GM19043 (cell line): ENCODE measurements at regions not wholly inside any gene's neighbourhood (a gene's known extent, or its start where the extent isn't known, plus 50 kb on each side); places are given as distances from the start of the nearest gene placed in this dataset.
"Not testable (repeated sequence)": the region's sequence is repeated elsewhere in the genome, so short reads cannot be mapped to it uniquely, and the experiment has no call there.

Experiments
- ATAC-seq: cut with Tn5 transposase; IDR thresholded peaks from one replicate; pipeline ENCODE4 v1.9.1; 2021; ENCODE audit warnings: low read depth; ENCODE audit not compliant: unreplicated experiment

DNA sequence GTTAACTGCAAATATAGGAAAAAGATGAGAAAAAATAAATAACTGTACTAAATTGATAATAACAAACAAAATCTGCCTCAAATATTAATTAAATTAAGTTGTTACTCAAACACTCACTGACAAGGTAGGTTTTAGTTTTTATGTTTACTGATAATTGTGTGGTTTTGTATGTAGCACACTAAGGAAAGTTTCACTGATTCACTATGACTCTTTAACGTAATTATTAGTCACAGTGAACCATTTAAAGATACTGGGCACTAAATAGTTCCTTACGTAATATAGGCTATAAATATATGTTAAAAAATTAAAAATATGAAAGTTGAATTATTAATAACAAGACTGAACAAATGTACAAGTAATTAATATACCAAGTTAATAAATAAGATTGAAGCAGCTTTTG, 2330.0 kb upstream of the RAG2 start:
- no peak for ATAC-seq

DNA sequence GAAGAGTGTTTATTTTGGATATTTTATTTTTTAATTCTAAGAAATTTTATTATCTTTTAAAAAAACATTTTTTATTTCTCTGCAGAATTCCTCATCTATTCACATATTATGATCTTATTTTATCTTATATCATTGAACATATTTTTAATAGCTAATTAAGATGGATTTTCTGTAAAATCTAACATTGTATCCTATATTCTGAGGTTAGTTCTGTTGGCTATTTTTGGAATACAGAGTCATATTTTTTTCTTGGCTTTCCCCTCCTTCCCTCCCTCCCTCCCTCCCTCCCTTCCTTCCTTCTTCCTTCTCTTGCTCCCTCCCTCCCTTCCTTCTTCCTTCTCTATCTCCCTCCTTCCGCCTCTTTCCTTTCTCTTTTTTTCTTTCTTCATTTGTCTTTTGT, 2326.6 kb upstream of the RAG2 start:
- ATAC-seq, result no peak

DNA sequence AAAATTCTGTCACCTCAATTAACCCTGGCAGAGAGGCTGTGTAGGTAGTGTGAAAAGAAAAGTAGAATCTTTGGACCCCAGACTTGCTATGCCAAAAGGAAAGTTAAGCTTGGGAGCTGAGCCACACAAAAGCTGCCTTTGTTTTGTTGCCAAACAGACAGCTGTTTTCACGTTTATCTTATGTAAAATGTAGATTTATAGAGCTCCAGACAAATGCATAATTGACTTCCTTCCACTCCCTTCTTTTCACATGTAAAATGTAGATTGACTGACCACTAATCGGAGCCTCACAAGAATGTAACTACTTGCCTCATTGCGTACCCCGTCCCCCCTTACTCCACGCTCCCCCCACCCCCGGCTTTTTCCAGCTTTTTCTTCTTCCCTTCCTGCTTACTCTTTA, 2302.2 kb upstream of the RAG2 start:
- no peak for ATAC-seq

DNA sequence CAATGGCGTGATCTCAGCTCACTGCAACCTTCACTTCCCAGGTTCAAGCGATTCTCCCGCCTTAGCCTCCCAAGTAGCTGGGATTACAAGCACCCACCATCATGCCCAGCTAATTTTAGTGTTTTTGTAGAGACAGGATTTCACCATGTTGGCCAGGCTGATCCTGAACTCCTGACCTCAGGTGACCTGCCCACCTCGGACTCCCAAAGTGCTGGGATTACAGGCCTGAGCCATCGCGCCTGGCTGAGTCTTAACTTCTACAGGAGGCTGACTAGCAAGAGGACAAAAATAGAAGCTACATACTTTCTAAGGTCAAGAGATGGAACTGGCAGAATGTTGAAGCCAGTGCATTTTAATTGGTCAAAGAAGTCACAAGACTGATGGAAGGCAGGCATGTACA, 2296.2 kb upstream of the RAG2 start:
- ATAC-seq, result not testable (repeated sequence)

DNA sequence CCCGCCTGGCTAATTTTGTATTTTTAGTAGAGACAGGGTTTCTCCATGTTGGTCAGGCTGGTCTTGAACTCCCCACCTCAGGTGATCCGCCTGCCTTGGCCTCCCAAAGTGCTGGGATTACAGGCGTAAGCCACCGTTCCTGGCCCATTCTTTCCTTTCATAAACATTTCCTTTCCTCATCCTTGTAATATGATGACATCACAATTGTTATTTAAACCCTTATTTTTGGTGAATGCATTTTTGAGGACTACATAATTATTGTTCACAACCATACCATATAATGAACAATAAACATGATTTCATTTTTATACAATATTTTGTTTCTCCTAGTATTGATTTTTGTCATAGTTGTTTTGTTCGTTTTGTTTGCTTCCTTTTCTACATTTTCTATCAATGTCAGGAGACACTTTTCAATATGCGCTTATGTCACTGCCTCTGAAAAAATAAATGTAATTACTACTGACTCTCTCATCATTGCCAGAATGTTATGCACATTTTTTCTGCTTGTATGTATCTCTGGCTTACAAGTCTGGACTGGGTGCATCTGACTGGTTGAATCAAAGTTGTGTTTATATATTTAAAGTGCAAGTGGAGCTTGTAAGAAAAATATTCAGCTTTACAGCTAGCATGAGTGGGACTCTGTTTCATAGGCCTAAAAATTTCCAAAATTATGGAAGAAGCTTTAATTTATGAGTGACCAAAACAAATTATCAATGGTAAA, 2286.3 kb upstream of the RAG2 start:
- no peak for ATAC-seq

DNA sequence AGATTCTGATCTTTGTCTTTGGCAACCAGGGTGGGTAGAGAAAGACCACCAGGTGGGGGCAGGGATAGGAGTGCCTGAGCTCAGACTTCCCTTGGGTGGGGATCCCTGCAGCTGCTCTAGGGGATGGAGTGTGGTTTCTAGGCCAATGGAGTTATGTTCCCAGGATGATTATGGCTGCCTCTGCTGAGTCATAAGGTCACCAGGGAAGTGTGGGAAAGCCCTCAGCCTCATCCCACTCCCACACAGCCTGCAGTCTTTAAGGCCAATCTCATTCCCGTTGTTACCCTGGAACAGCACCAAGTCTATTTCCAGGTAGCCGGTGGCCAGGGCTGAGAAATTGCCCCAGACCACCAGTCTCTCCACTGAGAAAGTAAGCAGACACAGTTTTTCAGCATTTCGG, 2269.3 kb upstream of the RAG2 start:
- ATAC-seq, result no peak

DNA sequence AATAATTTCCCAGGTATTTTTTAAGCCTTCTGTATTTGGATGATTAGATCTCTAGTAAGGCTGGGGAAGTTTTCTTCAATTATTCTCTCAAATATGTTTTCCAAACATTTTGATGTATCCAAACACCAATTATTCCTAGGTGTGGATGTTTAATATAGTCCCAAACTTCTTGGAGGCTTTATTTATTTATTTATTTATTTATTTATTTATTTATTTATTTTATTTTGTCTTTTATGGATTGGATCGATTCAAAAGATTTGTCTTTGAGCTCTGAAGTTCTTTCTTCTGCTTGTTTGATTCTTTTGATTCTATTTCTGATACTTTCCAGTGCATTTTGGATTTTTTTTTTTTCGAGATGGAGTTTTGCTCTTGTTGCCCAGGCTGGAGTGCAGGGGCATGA, 2267.9 kb upstream of the RAG2 start:
- no peak for ATAC-seq

DNA sequence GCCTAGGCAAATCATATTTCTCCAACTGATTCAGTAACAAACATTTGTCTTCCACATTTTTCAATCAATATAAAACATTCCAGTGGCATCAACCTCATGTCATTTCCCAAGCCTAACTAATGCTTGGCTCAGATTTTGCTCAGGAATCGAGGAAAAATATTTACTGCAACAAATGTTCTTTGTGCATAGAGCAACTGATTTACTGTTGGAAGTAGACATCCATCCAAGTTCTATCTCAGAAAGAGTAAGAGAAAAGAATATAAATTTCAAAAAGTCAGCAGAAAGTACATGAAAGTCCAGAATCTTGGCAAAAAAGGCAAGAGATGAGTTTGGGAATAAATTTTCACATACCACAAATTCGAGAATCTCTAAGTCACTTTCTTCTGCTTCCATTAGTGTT, 2245.0 kb upstream of the RAG2 start:
- ATAC-seq, result no peak

DNA sequence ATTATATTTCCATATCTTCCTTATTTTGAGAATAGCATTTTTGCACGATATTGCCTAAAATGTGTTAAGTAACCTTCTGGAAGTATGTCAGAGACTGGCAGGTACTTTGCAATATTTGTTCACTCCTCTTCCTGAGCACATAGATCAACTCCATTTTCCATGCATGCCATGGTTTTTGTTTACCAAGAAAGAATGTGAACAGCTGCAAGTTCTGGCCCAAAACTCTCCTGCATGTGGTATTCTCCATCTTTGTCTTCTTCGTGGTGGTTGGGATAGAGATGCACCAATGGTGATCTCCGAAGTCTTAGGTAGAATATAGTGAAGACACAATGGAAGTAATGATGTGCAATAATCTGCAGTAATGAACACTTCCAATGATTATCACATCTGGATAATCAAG, 2241.0 kb upstream of the RAG2 start:
- ATAC-seq, result no peak

DNA sequence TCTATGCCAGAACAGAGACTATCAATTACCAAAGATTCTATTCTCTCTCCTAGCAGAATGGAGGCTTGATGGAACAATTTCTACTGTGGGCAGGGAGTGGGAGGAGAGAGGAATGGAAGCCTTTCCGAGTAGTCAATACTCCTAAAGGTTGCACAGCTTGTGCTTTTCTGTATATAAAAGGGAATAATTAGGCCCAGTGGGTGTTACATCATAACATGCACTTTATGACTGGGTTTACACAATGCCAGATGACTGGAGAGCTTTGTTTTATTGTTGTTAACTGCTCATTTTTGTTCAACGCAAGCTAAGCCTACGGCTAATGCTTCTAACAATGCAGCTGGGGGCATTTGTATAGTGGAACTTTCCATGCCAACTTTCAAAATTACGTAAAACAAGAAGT, 2237.9 kb upstream of the RAG2 start:
- ATAC-seq, result no peak

DNA sequence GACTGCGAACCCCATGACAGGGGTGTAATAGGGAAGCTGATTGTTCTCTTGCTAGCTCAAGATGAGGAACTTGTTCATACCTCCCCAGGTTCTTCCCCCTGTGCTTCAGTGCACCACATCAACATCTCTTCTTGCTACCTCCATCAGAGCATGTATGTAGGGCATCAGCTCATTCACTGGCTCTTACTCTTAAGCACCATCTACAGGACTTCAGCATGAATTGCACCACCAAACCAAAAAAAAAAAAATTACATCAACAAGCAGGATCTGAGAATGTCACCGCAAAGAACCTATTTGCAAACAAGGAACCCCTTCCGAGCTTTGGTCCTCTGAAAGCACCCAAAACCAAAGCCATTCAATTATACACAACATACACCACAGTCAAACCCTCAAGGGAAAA, 2226.5 kb upstream of the RAG2 start:
- no peak for ATAC-seq

DNA sequence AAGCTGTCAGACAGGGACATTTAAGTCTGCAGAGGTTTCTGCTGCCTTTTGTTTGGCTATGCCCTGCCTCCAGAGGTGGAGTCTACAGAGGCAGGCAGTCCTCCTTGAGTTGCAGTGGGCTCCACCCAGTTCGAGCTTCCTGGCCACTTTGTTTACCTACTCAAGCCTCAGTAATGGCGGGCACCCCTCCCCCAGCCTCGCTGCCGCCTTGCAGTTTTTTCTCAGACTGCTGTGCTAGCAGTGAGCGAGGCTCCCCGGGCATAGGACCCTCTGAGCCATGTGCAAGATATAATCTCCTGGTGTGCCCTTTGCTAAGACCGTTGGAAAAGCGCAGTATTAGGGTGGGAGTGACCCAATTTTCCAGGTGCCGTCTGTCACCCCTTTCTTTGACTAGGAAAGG, 2223.8 kb upstream of the RAG2 start:
- ATAC-seq, result not testable (repeated sequence)

DNA sequence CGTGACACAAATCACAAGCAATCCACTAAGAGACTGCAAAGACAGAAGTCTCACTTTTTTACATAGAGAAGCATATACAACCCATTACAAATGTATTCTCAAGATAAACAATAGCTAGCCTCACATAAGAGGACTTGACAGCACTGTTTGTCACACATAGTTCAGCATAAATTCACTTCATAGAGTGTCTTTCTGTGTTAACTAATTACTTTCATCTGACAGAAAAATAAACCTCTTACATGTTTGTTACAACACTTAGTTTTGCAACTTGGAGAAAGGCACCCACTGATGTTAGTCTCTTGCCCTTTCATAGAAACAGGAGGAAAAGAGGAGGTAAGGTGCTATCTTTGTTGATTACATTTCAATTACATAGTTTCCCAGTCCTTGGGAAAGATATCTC, 2221.9 kb upstream of the RAG2 start:
- ATAC-seq, result no peak

DNA sequence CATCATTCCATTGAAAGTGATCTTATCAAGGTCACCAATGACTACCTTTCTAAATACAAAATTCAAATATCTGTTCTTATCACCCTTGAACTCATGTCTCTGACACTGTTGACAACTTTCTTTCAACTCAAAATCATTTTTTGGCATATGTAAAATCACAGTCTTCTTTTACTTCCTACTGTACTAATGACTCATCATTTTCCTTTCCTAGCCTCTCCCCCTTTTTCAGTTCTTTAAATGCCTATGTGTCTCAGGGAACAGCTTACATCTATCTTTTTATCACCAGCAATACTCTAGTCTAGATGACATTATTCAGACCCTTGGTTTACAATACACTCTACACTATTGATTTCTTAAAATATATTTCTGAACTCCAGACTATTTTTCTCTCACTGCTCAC, 2220.7 kb upstream of the RAG2 start:
- ATAC-seq, result no peak

DNA sequence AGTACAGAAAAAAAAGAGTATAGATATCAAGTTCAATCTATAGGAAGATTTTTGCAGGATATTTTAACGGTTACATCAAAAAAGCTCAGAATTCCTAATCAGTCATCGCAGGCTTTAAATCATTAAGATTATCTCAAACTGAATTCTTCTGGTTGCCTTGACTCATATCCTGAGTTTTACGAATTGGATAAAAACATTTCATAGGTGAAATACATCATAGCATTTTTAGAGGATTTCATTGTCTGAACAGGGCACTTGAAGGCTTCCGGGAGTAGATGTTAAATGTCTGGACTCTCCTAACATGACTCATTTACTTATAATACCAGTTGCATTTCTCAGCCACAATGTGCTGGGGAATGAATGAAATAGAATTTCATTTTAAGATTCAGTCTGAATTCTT, 2216.6 kb upstream of the RAG2 start:
- no peak for ATAC-seq

DNA sequence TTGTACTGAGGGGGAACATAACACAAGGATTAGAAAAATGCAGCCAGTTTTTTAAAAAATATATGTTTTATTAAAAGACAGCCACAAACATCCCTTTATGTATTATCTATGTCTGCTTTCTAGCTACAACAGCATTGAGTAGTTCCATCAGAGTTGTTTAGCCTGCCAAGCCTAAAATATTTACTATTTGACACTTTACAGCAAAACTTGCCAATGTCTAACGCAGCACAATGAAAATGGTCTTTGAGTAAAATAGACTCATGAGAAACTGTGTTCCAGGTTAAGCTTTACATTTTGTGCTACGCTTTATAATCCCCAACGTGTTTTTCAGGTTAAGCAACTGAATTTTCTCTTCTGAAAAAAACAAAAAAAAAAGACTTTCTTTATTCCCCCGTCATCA, 2211.5 kb upstream of the RAG2 start:
- no peak for ATAC-seq

DNA sequence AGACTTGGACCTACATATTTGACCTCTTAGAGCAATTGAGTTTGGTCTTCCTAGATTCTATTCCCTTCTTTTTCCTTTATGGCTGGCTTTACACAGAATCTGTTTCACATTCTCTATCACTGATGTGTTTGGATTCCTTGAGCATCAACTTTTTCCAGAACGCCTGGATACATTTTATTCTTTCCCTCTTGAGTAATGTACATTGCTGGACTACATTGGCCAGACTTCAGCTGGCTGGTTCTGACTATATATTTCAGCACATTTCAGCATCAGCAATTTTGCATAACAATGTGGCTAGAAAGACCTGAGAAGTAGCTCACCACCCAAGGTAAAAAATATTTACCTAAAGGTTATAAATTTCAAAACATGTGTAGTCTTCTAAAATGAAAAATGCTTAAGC, 2198.2 kb upstream of the RAG2 start:
- no peak for ATAC-seq

DNA sequence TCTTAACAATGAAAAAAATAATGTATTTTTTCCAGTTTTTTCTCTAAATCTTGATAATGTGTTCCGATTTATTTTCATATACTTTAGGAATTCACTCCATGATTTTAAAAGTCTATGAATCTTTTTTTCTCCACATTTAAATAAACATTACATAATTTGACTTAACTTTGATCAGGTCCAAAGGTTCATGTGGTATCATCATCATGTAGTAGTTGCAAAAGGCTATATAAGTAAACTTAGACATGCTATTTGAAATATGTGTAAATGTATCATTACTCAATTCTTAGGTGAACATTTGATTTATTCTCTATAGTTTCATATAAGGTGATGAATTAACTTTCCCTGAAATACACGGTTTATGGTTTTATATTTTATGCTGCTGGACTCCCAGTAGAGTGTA, 2197.0 kb upstream of the RAG2 start:
- no peak for ATAC-seq

DNA sequence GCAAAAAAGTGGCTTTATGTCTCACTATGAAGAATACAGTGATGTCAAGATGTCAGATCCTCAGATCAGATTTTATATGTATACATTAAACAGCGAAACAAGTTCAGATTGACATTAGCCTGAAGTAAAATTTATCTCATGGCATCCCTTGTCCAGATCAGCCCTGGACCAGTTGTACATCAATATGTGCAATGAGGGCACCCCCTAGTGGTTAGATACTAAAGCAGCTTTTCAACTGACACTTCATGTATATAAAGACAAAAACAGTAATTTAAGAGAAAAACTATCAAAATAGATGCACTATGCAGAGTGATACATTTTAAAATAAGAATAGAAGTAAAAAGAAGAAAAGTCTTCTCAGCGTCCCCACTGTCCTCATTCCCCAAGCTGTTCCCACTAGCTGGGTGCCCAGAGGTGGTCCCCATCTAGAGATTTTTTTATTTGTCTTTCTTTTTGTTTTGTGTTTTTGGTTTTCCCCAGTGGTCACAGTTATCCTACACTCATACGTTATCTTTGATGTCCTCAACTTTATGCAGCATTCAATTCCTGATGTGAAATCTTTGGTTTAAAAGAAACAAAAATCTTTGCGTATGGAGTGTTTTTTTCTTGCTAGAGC, 2193.4 kb upstream of the RAG2 start:
- peak; percentile 85 for ATAC-seq

DNA sequence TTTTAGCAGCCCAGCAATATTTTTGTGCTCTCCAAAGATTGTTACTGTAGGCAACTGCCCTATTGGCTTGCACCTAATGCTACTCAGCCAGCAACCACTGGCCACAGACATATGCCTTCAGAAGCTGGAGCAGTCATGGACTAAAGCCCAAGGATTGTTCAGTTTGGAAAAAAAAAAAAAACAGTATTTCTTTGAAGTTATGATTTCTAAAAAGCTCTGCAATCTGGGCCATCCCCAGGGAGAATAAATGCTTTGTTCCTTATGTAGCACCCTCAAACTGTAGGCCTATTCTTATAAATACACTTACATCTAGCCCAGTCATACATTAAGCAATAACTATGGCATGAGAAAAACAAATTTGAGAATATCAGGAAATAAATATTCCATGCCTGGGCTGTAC, 2190.5 kb upstream of the RAG2 start:
- ATAC-seq, result no peak

DNA sequence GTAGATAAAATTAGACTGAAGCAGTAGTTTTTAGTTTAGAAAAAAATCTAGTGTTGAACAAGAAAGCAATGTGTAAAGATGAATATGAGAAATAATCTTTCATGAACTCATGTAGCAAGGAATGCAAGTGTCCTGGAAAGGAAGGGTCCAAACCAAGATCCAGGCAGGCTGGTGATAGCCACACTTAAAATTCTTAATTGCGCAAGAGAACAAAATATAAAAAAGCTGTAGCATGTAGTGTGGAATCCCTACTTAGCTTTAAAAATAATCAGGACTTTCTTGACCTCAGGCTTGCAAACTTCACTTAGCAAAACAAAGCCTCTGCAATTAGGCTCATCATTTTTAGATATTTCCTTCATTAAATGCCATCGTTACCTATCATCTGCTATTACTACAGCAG, 2186.1 kb upstream of the RAG2 start:
- ATAC-seq, result no peak

DNA sequence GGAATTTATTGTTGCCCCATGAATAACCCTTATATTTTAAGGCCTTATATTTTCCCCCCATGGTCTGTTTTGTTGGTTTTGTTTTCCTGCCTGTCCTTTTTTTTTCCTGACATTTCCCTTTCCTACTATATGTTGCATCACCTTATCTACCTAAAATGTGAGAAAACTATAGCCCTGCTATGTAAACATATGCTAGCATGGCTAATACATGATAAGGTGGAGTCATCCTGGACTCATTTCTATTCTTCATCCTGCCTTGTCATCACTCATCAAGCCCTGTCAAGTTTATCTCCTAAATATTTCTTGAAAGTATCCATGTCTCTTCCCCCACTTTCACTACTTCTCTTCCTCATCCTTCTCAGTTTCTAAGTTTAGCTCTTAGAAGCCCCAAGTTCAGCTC, 2168.8 kb upstream of the RAG2 start:
- ATAC-seq, result no peak

DNA sequence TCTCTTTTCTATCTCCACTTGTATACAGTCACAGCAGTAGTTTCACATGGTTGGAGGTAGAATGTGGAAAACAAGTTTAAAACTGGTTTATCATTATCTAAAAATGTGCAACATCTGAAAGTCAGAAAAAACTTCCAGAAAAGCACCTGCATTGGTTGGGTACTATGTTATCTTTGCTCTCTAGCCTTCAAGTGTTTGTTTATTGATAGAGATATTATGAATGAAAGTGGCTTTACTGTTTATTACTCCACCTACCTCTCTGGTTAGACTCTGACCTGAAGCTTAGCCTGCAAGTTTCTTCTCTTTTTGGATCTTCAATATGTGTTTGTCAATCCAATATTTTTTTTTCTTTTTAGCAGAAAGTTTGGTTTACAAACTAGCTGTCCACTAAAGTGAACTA, 2161.4 kb upstream of the RAG2 start:
- ATAC-seq, result no peak
